Skeletal muscle tissue (tissue), 3 donors: ENCODE measurements at regions not wholly inside any gene's neighbourhood (a gene's known extent, or its start where the extent isn't known, plus 50 kb on each side); places are given as distances from the start of the nearest gene placed in this dataset.

Source experiments
- H3K27ac ChIP-seq: one replicate; pipeline ENCODE4 v1.7.0; 2013; ENCODE audit warnings: mild to moderate bottlenecking, low read depth, low read length, inconsistent platforms
- H3K27me3 ChIP-seq, 3 donors: one replicate each; pipeline ENCODE4 v1.7.0; 2013; ENCODE audit warnings: low read length in 3 of 3; ENCODE audit not compliant: control insufficient read depth in 3 of 3, insufficient read depth in 3 of 3
- H3K36me3 ChIP-seq, 3 donors: one replicate each; pipeline ENCODE4 v1.7.0; 2013; ENCODE audit warnings: low read length in 3 of 3; ENCODE audit not compliant: control insufficient read depth in 3 of 3, insufficient read depth in 3 of 3
- H3K4me1 ChIP-seq, 3 donors: one replicate each; pipeline ENCODE4 v1.7.0; 2013; ENCODE audit warnings: low read length in 3 of 3, mild to moderate bottlenecking in 3 of 3; ENCODE audit not compliant: control insufficient read depth in 3 of 3, insufficient read depth in 3 of 3
- H3K4me3 ChIP-seq, 3 donors: one replicate each; pipeline ENCODE4 v1.7.0; 2013; ENCODE audit warnings: low read length in 3 of 3
- H3K9ac ChIP-seq, 3 donors: one replicate each; pipeline ENCODE4 v1.7.0; 2013; ENCODE audit warnings: low read length in 3 of 3, mild to moderate bottlenecking in 3 of 3, moderate library complexity in 2 of 3, low read depth in 1 of 3
- H3K9me3 ChIP-seq, 3 donors: one replicate each; pipeline ENCODE4 v1.7.0; 2013; ENCODE audit warnings: low read length in 3 of 3; ENCODE audit not compliant: control insufficient read depth in 3 of 3
- donor health status: Osteomylitis.

DNA sequence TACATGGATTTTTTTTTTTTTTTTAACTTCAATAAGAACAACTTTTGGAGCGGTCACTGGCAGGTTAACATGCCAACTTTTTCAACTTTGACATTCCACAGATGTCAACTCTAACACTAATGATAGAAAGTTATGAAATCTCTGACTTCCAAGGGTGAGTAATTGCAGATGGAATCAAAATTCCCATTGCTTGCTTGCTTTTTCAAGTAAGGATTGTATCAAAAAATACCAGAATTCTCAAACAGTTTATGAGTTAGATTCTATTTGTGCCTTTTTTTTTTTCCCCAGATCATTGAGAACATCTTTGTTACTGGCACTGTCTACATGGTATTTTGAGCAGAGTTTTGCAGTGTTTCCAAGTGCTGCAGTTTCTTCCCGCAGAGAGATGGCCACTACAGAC lies 50.3 kb upstream of the OTUD4 start:
- H3K9me3 ChIP-seq, result peaks cover 0 to 4% (median 0%) of the 10 kb centered on the region in 3 donors
- no peaks in the 10 kb centered on the region for H3K36me3 ChIP-seq
- no peaks in the 10 kb centered on the region for H3K27me3 ChIP-seq
- H3K4me1 ChIP-seq, result peaks cover 2 to 5% (median 3%) of the 10 kb centered on the region in 3 donors
- no peak overlapping the region for H3K9ac ChIP-seq
- H3K4me3 ChIP-seq, result no peak overlapping the region
- no peak overlapping the region for H3K27ac ChIP-seq
